Hepatocyte (in vitro differentiated cells): ENCODE measurements at regions not wholly inside any gene's neighbourhood (a gene's known extent, or its start where the extent isn't known, plus 50 kb on each side); places are given as distances from the start of the nearest gene placed in this dataset.

Experiments
- CTCF ChIP-seq: fragments of 200-600 bp; sonication (generic); IDR thresholded peaks from 2 replicates; pipeline ENCODE4 v1.5.1; 2016; ENCODE audit warnings: antibody characterized with exemption, mild to moderate bottlenecking; ENCODE audit not compliant: poor library complexity
- EZH2 ChIP-seq: fragments of 200-600 bp; sonication (generic); IDR thresholded peaks from 2 replicates; pipeline ENCODE4 v1.6.1; 2016; ENCODE audit warnings: antibody characterized with exemption, mild to moderate bottlenecking, borderline replicate concordance
- EZH2phosphoT487 ChIP-seq: fragments of 200-600 bp; sonication (generic); IDR thresholded peaks from one replicate; pipeline ENCODE4 v1.6.1; 2018; ENCODE audit warnings: antibody characterized with exemption, mild to moderate bottlenecking, low read depth, moderate library complexity; ENCODE audit not compliant: unreplicated experiment, severe bottlenecking

GRCh38 chr14:28681681-28682080, 84.9 kb upstream of the FOXG1 start:
- TF ChIP-seq CTCF (no peak), EZH2 (no peak), EZH2phosphoT487 (no peak)
